Esophagus (tissue), 2 donors: ENCODE measurements at regions not wholly inside any gene's neighbourhood (a gene's known extent, or its start where the extent isn't known, plus 50 kb on each side); places are given as distances from the start of the nearest gene placed in this dataset.

Experiments
- H3K27ac ChIP-seq, 2 donors: one replicate each; pipeline ENCODE4 v1.5.1; 2013; ENCODE audit warnings: low read depth in 2 of 2, mild to moderate bottlenecking in 2 of 2, inconsistent platforms in 1 of 2, low read length in 1 of 2, moderate library complexity in 1 of 2
- H3K27me3 ChIP-seq, 2 donors: one replicate each; pipeline ENCODE4 v1.6.1; 2013; ENCODE audit warnings: low read length in 2 of 2, control low read depth in 1 of 2, mild to moderate bottlenecking in 1 of 2; ENCODE audit not compliant: insufficient read depth in 2 of 2, control insufficient read depth in 1 of 2
- H3K36me3 ChIP-seq, 2 donors: one replicate each; pipeline ENCODE4 v1.6.1; 2013; ENCODE audit warnings: low read length in 1 of 2; ENCODE audit not compliant: control insufficient read depth in 2 of 2, insufficient read depth in 2 of 2
- H3K4me1 ChIP-seq, 2 donors: one replicate each; pipeline ENCODE4 v1.6.1; 2013; ENCODE audit warnings: low read length in 1 of 2; ENCODE audit not compliant: control insufficient read depth in 2 of 2, insufficient read depth in 2 of 2
- H3K4me3 ChIP-seq, 2 donors: one replicate each; pipeline ENCODE4 v1.5.1; 2013; ENCODE audit warnings: low read length in 2 of 2, mild to moderate bottlenecking in 2 of 2, low read depth in 1 of 2, moderate library complexity in 1 of 2
- H3K9me3 ChIP-seq, 2 donors: one replicate each; pipeline ENCODE4 v1.6.1; 2013; ENCODE audit warnings: mild to moderate bottlenecking in 2 of 2, low read depth in 1 of 2, low read length in 1 of 2, moderate library complexity in 1 of 2; ENCODE audit not compliant: control insufficient read depth in 2 of 2, insufficient read depth in 1 of 2
- WGBS, 2 donors: extraction: QIAGEN DNeasy Blood & Tissue Kit; methylation state at CpG; one replicate each; pipeline ENCODE4 v1.1.7; 2013; 5-methylcytosine and 5-hydroxymethylcytosine counted together
- donor health status: healthy with polysubstance abuse.
- donor health status: Bipolar disorder and iron deficiency.

- no peaks in the 10 kb centered on the region for H3K9me3 ChIP-seq
- no peaks in the 10 kb centered on the region for H3K4me1 ChIP-seq
- no peak overlapping the region for H3K4me3 ChIP-seq
- H3K36me3 ChIP-seq = no peaks in the 10 kb centered on the region
- no peak overlapping the region for H3K27ac ChIP-seq
- no peaks in the 10 kb centered on the region for H3K27me3 ChIP-seq
- WGBS, 2 donors = 65 to 79% methylated on average over 3 of the region's 3 CpGs
Observed at GRCh38 chr5:145233461-145233860, 601.7 kb downstream of the PRELID2 start.

- Histone ChIP-seq H3K36me3 (no peaks in the 10 kb centered on the region), H3K27me3 (no peaks in the 10 kb centered on the region), H3K27ac (no peak overlapping the region), H3K4me1 (no peaks in the 10 kb centered on the region), H3K4me3 (no peak overlapping the region), H3K9me3 (no peaks in the 10 kb centered on the region)
- 87 to 97% methylated on average over 2 of the region's 2 CpGs for WGBS, 2 donors
Observed at GRCh38 chr5:145230781-145231180, 604.4 kb downstream of the PRELID2 start.

GRCh38 chr5:145228564-145228963 lies 606.6 kb downstream of the PRELID2 start:
- 94 to 95% methylated on average over 10 of the region's 10 CpGs for WGBS, 2 donors
- Histone ChIP-seq H3K9me3 (no peaks in the 10 kb centered on the region), H3K27me3 (no peaks in the 10 kb centered on the region), H3K27ac (no peak overlapping the region), H3K36me3 (no peaks in the 10 kb centered on the region), H3K4me3 (no peak overlapping the region), H3K4me1 (no peaks in the 10 kb centered on the region)

- H3K9me3 ChIP-seq = no peaks in the 10 kb centered on the region
- WGBS, 2 donors = 92 to 94% methylated on average over 2 of the region's 2 CpGs
- H3K27ac ChIP-seq = no peak overlapping the region
- no peak overlapping the region for H3K4me3 ChIP-seq
- no peaks in the 10 kb centered on the region for H3K4me1 ChIP-seq
- H3K27me3 ChIP-seq = no peaks in the 10 kb centered on the region
- H3K36me3 ChIP-seq = no peaks in the 10 kb centered on the region
Observed at GRCh38 chr5:145227881-145228280, 607.3 kb downstream of the PRELID2 start.

GRCh38 chr5:145226726-145227125 lies 608.4 kb downstream of the PRELID2 start:
- Histone ChIP-seq H3K9me3 (no peaks in the 10 kb centered on the region), H3K27me3 (no peaks in the 10 kb centered on the region), H3K4me3 (no peak overlapping the region), H3K4me1 (no peaks in the 10 kb centered on the region), H3K27ac (no peak overlapping the region), H3K36me3 (no peaks in the 10 kb centered on the region)
- 71 to 74% methylated on average over 3 of the region's 3 CpGs for WGBS, 2 donors

GRCh38 chr5:145225529-145225928 lies 609.6 kb downstream of the PRELID2 start:
- 89 to 94% methylated on average over 1 of the region's 1 CpG for WGBS, 2 donors
- H3K9me3 ChIP-seq = no peaks in the 10 kb centered on the region
- no peaks in the 10 kb centered on the region for H3K4me1 ChIP-seq
- H3K4me3 ChIP-seq = no peak overlapping the region
- no peaks in the 10 kb centered on the region for H3K36me3 ChIP-seq
- no peaks in the 10 kb centered on the region for H3K27me3 ChIP-seq
- H3K27ac ChIP-seq = no peak overlapping the region

GRCh38 chr5:145223582-145223981 lies 611.6 kb downstream of the PRELID2 start:
- H3K27me3 ChIP-seq = no peaks in the 10 kb centered on the region
- no peaks in the 10 kb centered on the region for H3K9me3 ChIP-seq
- WGBS, 2 donors = 75 to 84% methylated on average over 3 of the region's 3 CpGs
- no peak overlapping the region for H3K27ac ChIP-seq
- H3K4me1 ChIP-seq = no peaks in the 10 kb centered on the region
- H3K4me3 ChIP-seq = no peak overlapping the region
- no peaks in the 10 kb centered on the region for H3K36me3 ChIP-seq

GRCh38 chr5:145222622-145223021 lies 612.5 kb downstream of the PRELID2 start:
- H3K4me1 ChIP-seq = no peaks in the 10 kb centered on the region
- no peak overlapping the region for H3K27ac ChIP-seq
- no peaks in the 10 kb centered on the region for H3K36me3 ChIP-seq
- no peak overlapping the region for H3K4me3 ChIP-seq
- H3K9me3 ChIP-seq = no peaks in the 10 kb centered on the region
- no peaks in the 10 kb centered on the region for H3K27me3 ChIP-seq

- WGBS, 2 donors = 93 to 100% methylated on average over 1 of the region's 1 CpG
- Histone ChIP-seq H3K4me3 (no peak overlapping the region), H3K4me1 (no peaks in the 10 kb centered on the region), H3K36me3 (no peaks in the 10 kb centered on the region), H3K27me3 (no peaks in the 10 kb centered on the region), H3K9me3 (no peaks in the 10 kb centered on the region), H3K27ac (no peak overlapping the region)
Observed at GRCh38 chr5:145221416-145221815, 613.7 kb downstream of the PRELID2 start.

GRCh38 chr5:145220481-145220880 lies 614.7 kb downstream of the PRELID2 start:
- H3K4me1 ChIP-seq = no peaks in the 10 kb centered on the region
- 55 to 57% methylated on average over 5 of the region's 5 CpGs for WGBS, 2 donors
- no peaks in the 10 kb centered on the region for H3K9me3 ChIP-seq
- no peaks in the 10 kb centered on the region for H3K27me3 ChIP-seq
- no peaks in the 10 kb centered on the region for H3K36me3 ChIP-seq
- no peak overlapping the region for H3K4me3 ChIP-seq
- H3K27ac ChIP-seq = no peak overlapping the region
